ENCODE measurements at regions not wholly inside any gene's neighbourhood (a gene's known extent, or its start where the extent isn't known, plus 50 kb on each side); places are given as distances from the start of the nearest gene placed in this dataset.

DNA sequence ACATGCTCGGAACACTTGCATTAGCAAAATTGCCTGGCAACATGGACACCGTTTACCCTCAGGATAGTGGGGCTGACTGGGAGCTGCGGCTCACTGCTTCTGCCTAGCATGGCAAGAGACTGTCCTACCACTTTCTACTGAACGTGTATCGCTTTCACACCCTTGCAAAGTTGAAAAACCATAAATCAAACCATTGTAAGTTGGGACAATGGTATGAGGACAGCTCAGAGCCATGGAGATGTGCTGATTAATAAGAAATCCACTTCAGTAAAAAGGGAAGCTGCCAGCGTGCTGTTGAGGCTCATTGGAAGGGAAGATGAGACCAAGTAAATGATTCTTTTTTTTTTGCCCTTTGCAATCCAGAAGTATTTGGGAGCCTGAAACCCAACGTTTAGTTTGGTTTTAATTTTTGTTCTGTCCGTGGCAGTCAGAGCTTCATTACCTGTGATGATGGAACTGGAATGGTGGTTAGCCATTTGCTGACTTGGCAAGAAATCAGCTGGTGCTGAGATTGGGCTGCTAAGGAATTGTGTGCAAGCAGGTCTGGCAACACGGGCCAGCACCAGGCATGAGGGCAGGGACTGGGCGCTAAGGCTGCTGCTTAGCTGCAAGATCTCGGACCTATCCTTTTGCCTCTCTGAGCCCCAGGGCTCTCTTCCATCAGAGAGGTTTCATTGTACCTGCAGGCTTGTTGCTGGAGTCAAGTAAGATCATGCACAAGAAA is 75.5 kb upstream of the HS6ST1 start:
- H3K9me3 Mint-ChIP-seq = no peaks in the 10 kb centered on the region
- no peaks in the 10 kb centered on the region for H3K36me3 Mint-ChIP-seq
- DNase-seq (ENCODE audit: low spot score in 2 of 2) = no peak

DNA sequence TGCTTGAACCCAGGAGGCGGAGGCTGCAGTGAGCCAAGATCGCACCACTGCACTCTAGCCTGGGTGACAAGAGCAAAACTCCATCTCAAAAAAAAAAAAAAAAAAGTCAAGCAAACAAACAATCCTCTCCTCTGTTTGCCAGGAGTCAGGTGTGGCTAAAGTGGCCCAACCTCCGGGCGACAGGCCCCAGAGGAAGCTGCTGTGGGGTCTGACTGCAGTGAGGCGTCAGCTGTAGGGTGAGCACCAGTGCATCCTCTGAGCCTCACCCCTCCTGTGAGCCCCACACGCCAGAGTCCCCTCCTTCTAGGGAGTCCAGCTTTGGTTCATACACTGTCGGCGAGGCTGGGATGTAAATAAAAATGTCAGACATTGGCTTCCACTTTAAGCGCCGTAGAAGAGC is 76.5 kb upstream of the HS6ST1 start:
- H3K36me3 Mint-ChIP-seq = no peaks in the 10 kb centered on the region

More for the DNA sequence above, 75.5 kb upstream of the HS6ST1 start:
- no peak overlapping the region for H3K27ac Mint-ChIP-seq
- no peak for ATAC-seq

DNA sequence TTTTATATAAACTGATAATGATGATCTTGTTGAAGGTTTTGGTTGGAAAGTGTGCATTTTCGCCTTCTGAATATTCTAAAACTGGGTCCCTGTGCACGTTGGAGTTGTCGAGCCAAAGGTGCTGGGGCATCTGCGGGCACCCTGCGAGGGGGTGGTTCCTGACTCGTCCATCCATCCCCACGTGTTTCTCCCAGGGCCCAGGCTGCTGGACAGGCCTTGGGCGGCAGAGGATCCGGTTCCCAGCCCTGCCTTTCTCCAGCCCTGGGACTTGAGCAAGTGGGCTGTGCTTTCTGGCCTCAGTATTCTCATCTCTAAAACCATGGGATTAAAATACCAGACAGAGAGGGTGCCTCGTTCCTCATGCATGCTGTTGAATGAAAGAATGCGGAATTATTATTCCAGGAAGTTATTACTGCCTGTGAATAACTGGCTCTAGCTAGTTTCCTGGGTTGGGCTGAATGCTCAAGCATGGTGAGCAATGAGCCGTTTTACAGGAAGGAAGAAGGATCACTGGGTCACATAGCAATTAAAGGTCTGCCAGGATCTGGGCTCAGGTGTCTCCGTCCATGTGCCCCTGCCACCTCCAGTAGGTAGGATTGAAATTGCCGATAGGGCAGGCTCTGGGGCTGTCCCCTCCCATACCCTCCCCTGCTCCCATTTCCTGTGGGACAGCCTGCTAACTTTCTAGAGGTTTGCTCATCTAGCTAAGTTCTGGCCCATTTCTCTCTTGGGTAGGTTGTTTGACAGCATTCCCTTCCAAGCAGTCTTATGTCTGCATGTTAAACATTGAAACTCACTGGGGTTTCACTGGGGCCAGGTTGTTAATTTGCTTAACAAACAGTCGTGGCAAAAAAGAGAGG is 77.2 kb upstream of the HS6ST1 start:
- H3K36me3 Mint-ChIP-seq = no peaks in the 10 kb centered on the region
- DNase-seq (ENCODE audit: low spot score in 2 of 2) = no peak
- no peak for ATAC-seq
- H3K9me3 Mint-ChIP-seq = no peaks in the 10 kb centered on the region
- H3K27ac Mint-ChIP-seq = no peak overlapping the region

More for the DNA sequence above, 76.5 kb upstream of the HS6ST1 start:
- no peak overlapping the region for H3K27ac Mint-ChIP-seq
- ATAC-seq (no peak), DNase-seq (ENCODE audit: low spot score in 2 of 2) (no peak)
- no peaks in the 10 kb centered on the region for H3K9me3 Mint-ChIP-seq

DNA sequence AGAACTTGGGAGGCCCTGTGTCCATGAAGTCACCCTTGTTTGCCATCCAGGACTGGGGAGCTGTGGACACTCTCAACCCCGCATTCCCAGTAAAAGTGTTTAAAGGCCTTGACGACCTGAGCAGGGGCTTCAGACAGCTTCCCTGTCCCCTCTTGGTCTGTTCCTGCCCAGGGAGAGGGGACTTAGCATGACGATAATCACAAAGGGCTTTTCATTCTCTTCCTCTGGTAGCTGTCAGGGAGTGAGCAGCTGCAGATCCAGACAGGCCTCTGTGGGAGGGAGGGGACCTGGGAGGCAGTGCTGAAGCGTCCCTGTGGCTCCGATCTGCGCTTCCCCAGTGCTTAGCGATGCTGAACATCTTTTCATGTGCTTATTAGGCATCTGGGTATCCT is 77.8 kb upstream of the HS6ST1 start:
- ATAC-seq (no peak), DNase-seq (ENCODE audit: low spot score in 2 of 2) (no peak)
- Mint-ChIP-seq H3K36me3 (no peaks in the 10 kb centered on the region), H3K9me3 (no peaks in the 10 kb centered on the region), H3K27ac (no peak overlapping the region)

DNA sequence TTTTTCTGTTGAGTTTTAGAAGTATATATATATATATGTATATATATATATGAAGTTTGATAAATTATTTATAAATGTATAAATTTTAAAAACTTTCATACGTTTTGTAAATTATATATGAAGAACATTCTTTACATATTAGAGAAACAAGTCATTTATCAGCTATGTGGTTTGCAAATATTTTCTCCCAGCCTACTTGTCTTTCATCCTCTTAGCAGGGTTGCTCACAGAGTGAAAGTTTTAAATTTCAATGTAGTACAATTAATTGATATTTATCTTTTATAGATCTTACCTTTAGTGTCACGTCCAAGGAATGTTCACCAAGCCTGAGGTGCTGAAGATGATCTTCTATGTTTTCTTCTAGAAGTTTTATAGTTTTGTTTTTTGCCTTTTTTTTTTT is 78.3 kb upstream of the HS6ST1 start:
- Mint-ChIP-seq H3K27ac (no peak overlapping the region), H3K36me3 (no peaks in the 10 kb centered on the region), H3K9me3 (no peaks in the 10 kb centered on the region)
- ATAC-seq (no peak), DNase-seq (ENCODE audit: low spot score in 2 of 2) (no peak)

DNA sequence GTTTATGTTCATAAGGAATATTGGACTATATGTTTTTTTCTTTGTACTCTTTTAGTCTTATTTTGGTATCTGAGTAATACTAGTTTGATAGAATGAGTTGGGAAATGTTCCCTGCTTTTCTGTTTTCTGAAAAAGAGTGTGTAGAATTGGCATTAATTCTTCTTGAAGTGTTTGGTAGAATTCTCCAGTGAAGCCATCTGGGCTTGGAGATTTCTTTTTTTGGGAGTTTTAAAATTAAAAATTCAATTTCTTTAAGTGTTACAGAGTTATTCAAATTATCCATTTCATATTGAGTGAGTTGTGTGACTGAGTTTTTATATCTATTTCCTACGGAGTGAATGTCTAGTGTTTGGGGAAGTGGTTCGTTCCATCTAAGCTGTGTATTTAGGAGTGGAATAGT is 80.6 kb upstream of the HS6ST1 start:
- no peak overlapping the region for H3K27ac Mint-ChIP-seq
- H3K9me3 Mint-ChIP-seq = no peaks in the 10 kb centered on the region
- H3K36me3 Mint-ChIP-seq = no peaks in the 10 kb centered on the region
- no peak for DNase-seq (ENCODE audit: low spot score in 2 of 2)
- ATAC-seq = no peak

DNA sequence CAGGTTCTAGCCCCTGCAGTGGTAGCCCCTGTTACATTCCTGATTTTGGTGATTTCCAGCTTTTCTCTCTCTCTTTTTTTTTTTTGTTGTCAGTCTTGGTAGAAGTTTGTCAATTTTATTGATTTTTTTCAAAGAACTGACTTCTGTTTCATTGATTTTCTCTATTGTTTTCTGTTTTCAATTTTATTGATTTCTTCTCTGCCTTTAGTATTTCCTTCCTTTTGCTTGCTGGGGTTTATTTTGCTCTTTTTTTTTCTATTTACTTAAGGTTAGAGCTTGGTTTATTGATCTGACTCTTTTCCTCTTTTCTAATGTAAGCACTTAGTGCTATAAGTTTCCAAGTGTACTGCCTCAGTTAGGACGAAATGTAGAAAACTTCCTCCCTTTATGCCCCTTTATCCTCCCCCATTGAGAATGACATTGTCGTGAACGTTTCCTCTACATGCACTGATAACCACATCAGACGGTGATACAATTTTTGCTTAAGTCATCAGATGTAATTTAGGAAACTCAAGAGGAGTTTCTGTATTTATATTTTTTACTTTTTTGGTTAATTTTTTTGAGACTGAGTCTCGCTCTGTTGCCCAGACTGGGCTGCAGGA is 81.1 kb upstream of the HS6ST1 start:
- Mint-ChIP-seq H3K27ac (no peak overlapping the region), H3K9me3 (no peaks in the 10 kb centered on the region), H3K36me3 (no peaks in the 10 kb centered on the region)
- DNase-seq (ENCODE audit: low spot score in 2 of 2) (no peak), ATAC-seq (no peak)

DNA sequence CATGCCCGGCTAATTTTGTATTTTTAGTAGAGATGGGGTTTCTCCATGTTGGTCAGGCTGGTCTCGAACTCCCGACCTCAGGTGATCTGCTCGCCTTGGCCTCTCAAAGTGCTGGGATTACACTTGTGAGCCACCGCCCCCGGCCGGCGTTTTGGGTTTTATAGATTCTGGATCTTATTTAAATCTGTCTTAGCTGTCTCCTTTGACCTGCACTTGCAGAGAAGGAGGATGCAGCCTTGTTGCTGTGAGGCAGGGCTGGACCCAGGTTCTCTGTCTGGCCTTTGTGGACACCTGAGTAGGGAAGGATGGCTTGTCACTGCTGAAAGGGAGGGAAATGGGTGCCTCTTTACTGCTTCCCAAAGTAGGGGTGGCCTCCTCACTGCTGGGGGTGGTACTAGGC is 83.0 kb upstream of the HS6ST1 start:
- no peak for ATAC-seq

DNA sequence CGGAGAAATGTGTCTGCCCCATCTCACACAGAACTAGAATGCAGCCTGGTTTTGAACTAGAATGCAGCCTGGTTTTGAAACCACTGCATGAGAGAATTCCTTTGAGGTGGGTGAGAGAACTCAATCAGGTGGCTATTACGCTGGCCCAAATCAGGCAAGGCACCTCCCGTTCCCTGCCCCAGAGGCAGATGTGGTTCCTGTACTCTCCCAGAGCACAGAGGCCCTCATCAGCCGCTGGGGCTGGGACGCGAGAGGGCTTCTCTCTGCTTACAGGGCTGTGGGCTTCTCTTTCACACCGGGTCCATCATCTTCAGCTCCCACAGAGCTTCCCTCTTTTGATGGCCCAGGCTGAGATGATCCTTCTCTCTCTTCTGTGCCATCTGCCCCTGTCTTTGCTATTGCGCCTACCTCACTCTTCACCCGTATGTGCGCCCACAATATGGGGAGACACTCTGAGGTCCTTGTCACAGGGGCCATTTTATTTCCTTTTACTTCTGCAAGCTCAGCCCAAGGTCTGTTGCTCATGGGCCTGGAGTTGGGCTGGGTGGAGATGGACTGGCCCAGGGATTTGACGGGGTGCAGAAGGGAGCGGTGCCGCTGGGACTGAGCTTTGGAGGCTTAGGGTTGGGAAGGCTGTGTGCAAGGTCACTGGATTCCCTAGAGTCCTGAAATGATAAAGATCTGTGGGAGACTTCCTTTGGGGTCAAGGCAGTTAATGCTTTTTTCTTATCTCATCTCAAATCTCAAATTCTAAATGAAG is 84.4 kb upstream of the HS6ST1 start:
- ATAC-seq (no peak), DNase-seq (ENCODE audit: low spot score in 2 of 2) (no peak)
- H3K9me3 Mint-ChIP-seq = no peaks in the 10 kb centered on the region
- no peak overlapping the region for H3K27ac Mint-ChIP-seq
- H3K36me3 Mint-ChIP-seq = no peaks in the 10 kb centered on the region

More for the DNA sequence above, 83.0 kb upstream of the HS6ST1 start:
- no peaks in the 10 kb centered on the region for H3K9me3 Mint-ChIP-seq
- H3K36me3 Mint-ChIP-seq = no peaks in the 10 kb centered on the region
- H3K27ac Mint-ChIP-seq = no peak overlapping the region
- no peak for DNase-seq (ENCODE audit: low spot score in 2 of 2)

DNA sequence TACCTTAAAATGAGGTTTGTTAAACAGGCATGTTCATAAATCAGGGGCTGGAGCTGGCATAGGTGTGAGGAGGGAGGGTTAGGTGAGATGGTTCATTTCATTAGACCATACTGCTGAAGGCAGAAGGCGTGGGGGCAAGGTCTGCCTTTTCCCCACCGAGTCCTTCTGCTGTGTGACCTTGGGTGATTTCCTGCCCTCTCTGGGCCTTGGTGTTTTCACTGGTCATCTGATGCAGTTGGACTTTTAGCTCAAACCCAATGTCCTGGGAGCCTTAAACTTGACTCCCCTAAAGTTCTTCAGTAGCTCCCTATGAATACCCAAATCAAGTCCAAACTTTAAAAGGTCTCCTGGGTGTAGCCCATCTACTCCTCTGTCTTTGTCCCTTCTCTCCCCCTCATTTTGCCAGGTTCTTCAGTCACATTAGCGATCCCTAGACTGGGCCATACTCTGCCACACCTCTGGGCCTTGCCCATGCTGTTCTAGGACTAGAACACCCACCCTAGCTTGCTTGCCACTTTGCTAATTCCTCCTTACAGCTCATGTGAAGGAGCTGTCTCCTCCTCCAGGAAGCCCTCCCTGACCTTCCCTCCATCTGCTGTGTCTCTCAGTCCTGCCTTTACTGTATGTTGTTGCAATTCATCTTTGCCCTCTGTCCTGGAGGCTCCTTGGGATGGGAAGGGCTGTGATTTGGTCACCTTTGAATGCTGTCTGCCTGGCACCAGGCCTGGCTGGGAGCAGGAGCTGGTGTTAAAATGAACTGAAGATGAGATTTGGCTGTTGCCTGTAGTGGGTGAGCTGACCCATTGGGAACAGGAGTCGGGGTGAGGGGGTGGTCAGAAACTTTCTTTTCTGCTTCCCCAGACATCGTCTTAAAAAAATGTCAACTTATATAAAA is 85.4 kb upstream of the HS6ST1 start:
- Mint-ChIP-seq H3K27ac (no peak overlapping the region), H3K36me3 (no peaks in the 10 kb centered on the region), H3K9me3 (no peaks in the 10 kb centered on the region)
- ATAC-seq (no peak), DNase-seq (ENCODE audit: low spot score in 2 of 2) (no peak)

DNA sequence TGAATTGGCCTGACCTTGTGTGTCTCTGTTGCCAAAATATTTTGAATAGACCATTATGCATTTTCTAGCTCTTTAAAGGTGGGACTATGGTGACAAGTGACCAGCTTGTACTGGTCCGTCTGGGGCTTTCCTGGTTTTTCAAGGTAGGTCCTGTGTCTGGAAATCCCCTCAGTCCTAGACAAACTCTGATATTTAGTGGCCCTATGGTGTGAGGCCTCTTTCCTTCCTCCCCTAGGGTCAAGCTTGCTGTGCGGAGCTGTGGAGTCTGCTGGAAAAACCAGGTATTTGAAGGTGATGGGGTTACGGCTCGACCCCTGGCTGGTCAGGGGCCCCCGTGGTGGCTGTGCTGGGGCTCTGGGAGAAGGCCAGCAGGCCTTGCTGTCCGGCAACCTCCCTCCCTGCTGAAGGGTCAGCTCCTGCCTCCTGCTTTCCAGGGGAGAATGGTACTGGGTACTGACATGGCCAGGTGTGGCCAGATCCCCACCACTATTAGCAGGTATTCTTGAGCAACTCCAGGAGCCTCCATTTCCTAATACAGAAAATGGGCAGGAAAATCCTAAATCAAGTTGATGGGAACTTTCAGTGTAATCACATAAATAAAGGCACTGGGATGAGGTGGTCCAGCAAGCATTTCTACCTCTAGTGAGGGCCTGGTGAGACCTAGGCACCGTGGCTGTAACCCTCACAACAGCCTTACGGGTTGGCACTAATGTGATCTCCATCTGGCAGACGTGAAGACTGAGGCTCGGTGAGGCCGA is 86.2 kb upstream of the HS6ST1 start:
- H3K27ac Mint-ChIP-seq = peak overlapping the region in 1 of 2 donors; percentile 60
- no peak for ATAC-seq
- no peak for DNase-seq (ENCODE audit: low spot score in 2 of 2)
- H3K36me3 Mint-ChIP-seq = no peaks in the 10 kb centered on the region
- no peaks in the 10 kb centered on the region for H3K9me3 Mint-ChIP-seq

DNA sequence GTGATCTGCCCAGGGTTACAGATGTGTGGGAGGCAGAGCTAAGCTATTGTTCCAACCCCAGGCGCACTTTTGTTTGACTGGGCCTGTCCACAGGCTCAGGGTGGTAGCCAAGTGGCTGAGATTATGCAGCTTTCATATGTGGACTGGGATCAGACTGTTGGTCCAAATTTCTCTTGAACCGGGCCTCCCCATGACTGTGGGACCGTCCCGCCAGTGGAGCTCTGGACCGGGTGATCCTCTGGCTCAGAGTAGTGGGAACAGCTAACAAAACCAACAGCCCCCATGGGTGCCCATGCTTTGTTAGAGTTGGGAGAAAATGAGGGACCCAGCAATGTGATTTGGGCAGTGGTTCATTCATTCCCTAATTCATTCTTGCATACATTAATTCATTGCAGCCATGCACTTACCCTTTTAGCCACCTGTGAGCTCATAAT is 86.8 kb upstream of the HS6ST1 start:
- ATAC-seq (no peak), DNase-seq (ENCODE audit: low spot score in 2 of 2) (peak in 1 of 2 donors; percentile 20)
- Mint-ChIP-seq H3K9me3 (no peaks in the 10 kb centered on the region), H3K36me3 (no peaks in the 10 kb centered on the region), H3K27ac (no peak overlapping the region)

DNA sequence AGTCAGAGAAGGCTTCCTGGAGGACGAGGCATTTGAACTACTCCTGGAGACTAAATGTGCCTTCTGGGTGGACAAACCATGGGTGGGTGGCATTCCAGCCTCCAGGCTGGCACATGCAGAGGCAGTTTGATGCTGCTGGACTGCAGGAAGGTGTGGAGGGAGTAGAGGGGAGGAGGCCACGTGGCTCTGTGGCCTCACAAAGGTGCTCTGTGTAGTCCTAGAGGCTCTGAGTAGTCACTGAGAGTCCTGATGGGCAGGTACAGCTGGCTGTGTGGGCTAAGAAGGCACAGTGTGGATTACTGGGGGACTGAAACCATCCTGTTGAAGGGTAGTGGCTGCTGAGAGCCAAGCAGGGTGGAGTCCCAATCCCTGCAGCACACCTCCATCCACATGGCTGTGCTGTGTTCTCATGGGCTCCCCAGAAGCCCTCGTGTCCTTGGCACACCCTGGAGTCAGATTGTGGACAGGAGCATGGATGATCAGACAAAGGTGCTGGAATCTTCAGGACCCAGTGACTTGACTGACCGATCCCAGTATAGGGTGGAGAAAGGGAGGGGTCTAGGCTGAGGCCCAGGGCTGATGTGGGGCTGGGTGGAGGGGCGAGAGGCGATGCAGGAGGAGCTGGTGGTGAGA is 87.4 kb upstream of the HS6ST1 start:
- Mint-ChIP-seq H3K36me3 (no peaks in the 10 kb centered on the region), H3K27ac (no peak overlapping the region), H3K9me3 (no peaks in the 10 kb centered on the region)
- no peak for ATAC-seq
- DNase-seq (ENCODE audit: low spot score in 2 of 2) = peak in 1 of 2 donors; percentile 25

DNA sequence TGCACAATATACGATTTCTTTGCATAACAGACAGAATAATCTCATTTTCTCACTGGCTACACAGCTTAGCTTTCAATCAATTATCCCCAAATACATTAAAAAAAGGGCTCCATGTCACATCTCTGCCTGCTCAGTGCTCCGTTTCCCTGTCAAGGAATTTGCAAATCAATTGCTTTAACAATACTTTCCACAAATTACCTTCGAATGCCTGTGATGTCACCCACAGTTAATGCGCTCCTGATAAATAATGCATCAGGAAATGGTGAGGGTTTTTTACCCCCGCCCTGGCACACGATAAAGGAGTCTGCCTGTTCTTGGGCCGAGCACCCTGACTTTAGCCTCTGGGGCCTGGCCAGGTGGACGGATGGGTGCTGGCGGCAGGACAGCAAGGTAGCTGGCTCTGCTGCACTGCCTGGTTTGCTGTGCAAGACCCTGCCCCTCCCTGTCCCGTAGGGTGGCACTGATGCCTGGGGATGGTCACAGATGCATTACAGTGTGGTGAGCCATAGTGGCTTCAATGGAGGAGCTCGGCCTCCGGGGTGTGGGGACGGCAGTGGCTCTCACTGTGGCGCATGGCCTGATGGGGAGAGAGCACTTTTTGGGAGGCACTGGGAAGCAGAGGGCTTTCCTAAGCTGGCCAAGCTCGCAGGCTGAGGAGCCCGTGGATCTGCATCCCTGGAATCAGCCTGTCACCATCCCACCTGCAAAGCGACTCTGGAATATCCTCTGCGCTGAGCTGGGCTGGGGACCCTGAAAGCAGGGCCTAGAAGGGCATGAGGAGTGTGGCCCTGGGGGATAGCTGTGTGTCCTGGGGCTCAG is 88.3 kb upstream of the HS6ST1 start:
- no peak for DNase-seq (ENCODE audit: low spot score in 2 of 2)
- no peak for ATAC-seq
- no peaks in the 10 kb centered on the region for H3K9me3 Mint-ChIP-seq
- no peaks in the 10 kb centered on the region for H3K36me3 Mint-ChIP-seq
- no peak overlapping the region for H3K27ac Mint-ChIP-seq

Measured in activated naive CD4-positive, alpha-beta T cell treated with anti-CD3 and anti-CD28 coated beads, Interleukin-2, amount 50 U/mL, for 72 hours (primary cell).